HCT116 (cell line): ENCODE measurements at regions not wholly inside any gene's neighbourhood (a gene's known extent, or its start where the extent isn't known, plus 50 kb on each side); places are given as distances from the start of the nearest gene placed in this dataset.

Source experiments
- ATAC-seq: fragments of 200-7000 bp; cut with Tn5 transposase; 2 replicates; pipeline ENCODE4 v1.9.1; 2020; ENCODE audit warnings: mild to moderate bottlenecking, moderate library complexity
- BruUV-seq: library from RNA; stranded (reverse); fragments of 400-500 nt; replicated peaks from 2 replicates; lab custom pipeline; 2021; lab: Mats Ljungman, UMichigan
- CTCF ChIA-PET: fragments of 300-600 bp; sonication (Branson Sonifier 250); formaldehyde crosslinking; loops from one replicate; lab custom pipeline; 2021; ENCODE audit warnings: antibody characterized with exemption; lab: Charles Lee
- POLR2A ChIA-PET: fragments of 300-600, 350-600 bp; sonication (Branson Sonifier 250); formaldehyde crosslinking; loops from one replicate; lab custom pipeline; 2021; ENCODE audit warnings: antibody characterized with exemption; lab: Charles Lee
- RAD21 ChIA-PET, 2 experiments: fragments of 300-600 bp; sonication (Branson Sonifier 250); formaldehyde crosslinking; loops; one replicate each; lab custom pipeline; 2023; ENCODE audit warnings: low total read pairs in 2 of 2; ENCODE audit not compliant: uncharacterized antibody in 2 of 2, unreplicated experiment in 2 of 2, low non-redundant PET in 1 of 2; lab: Charles Lee
- DNase-seq: peaks from one replicate; pipeline ENCODE4 v3.0.0-alpha.2; 2010; ENCODE audit warnings: low read depth, low spot score
- H2AFZ ChIP-seq: fragments of 200-600 bp; shearing (Covaris generic), sonication (generic); 2 replicates; pipeline ENCODE4 v1.6.1; 2017; ENCODE audit warnings: low read depth, mixed run types, mixed read lengths, antibody characterized with exemption, low read length; ENCODE audit not compliant: poor library complexity, severe bottlenecking
- H3K27ac ChIP-seq: 2 replicates; pipeline ENCODE4 v1.5.1; 2012; ENCODE audit warnings: low read depth, low read length
- H3K27me3 ChIP-seq: fragments of 200-600 bp; sonication (generic); 2 replicates; pipeline ENCODE4 v1.6.1; 2016; ENCODE audit warnings: mixed run types, low read length, mixed read lengths; ENCODE audit not compliant: insufficient read depth
- H3K36me3 ChIP-seq, 2 experiments: fragments of 200-500 bp in 1 of 2; fragments of 200-600 bp in 1 of 2; sonication (Bioruptor generic) in 1 of 2; sonication (generic) in 1 of 2; 2 replicates each; pipeline versions ENCODE4 v1.5.1 to v1.6.1; 2014 to 2016; ENCODE audit warnings: low read length in 2 of 2, inconsistent platforms in 1 of 2, mixed read lengths in 1 of 2, mixed run types in 1 of 2; ENCODE audit not compliant: insufficient read depth in 2 of 2, control insufficient read depth in 1 of 2
- H3K4me1 ChIP-seq, 2 experiments: fragments of 200-600 bp in 1 of 2; sonication (generic) in 1 of 2; 2 replicates each; pipeline versions ENCODE4 v1.5.1 to v1.6.1; 2012 to 2017; ENCODE audit warnings: low read length in 2 of 2, inconsistent platforms in 1 of 2, mild to moderate bottlenecking in 1 of 2, mixed read lengths in 1 of 2, mixed run types in 1 of 2, moderate library complexity in 1 of 2; ENCODE audit not compliant: insufficient read depth in 2 of 2, control insufficient read depth in 1 of 2
- H3K4me2 ChIP-seq: fragments of 200-600 bp; sonication (generic); 2 replicates; pipeline ENCODE4 v1.6.1; 2017; ENCODE audit warnings: mixed run types, low read length, mixed read lengths
- H3K4me3 ChIP-seq, 2 experiments: fragments of 200-600 bp in 1 of 2; sonication (generic) in 1 of 2; replicated peaks in 1 of 2; 2 replicates each; pipeline ENCODE4 v1.5.1; 2011 to 2016; ENCODE audit warnings: low read length in 2 of 2, control low read depth in 1 of 2, low read depth in 1 of 2, mild to moderate bottlenecking in 1 of 2, mixed read lengths in 1 of 2, mixed run types in 1 of 2
- H3K79me2 ChIP-seq: fragments of 200-600 bp; sonication (generic); 2 replicates; pipeline ENCODE4 v1.6.1; 2017; ENCODE audit warnings: mild to moderate bottlenecking, mixed run types, low read length, moderate library complexity, mixed read lengths; ENCODE audit not compliant: insufficient read depth
- H3K9ac ChIP-seq: fragments of 200-600 bp; sonication (generic); 2 replicates; pipeline ENCODE4 v1.6.1; 2016; ENCODE audit warnings: low read length, mixed read lengths
- H3K9me2 ChIP-seq: fragments of 200-600 bp; sonication (generic), shearing (Covaris generic); 2 replicates; pipeline ENCODE4 v1.6.1; 2017; ENCODE audit warnings: mixed run types, mild to moderate bottlenecking, moderate library complexity; ENCODE audit not compliant: insufficient read depth
- H3K9me3 ChIP-seq, 2 experiments: fragments of 200-500 bp in 1 of 2; fragments of 200-600 bp in 1 of 2; sonication (Bioruptor generic) in 1 of 2; sonication (generic) in 1 of 2; 2 replicates each; pipeline ENCODE4 v1.6.1; 2014 to 2017; ENCODE audit warnings: low read length in 2 of 2, mixed read lengths in 2 of 2, inconsistent platforms in 1 of 2, low read depth in 1 of 2, mild to moderate bottlenecking in 1 of 2, mixed run types in 1 of 2, moderate library complexity in 1 of 2; ENCODE audit not compliant: control insufficient read depth in 1 of 2, insufficient read depth in 1 of 2
- H4K20me1 ChIP-seq: fragments of 200-600 bp; sonication (generic), shearing (Covaris generic); 2 replicates; pipeline ENCODE4 v1.6.1; 2017; ENCODE audit warnings: mixed run types, mild to moderate bottlenecking, moderate library complexity; ENCODE audit not compliant: insufficient read depth
- CBX3 ChIP-seq: IDR thresholded peaks from 2 replicates; pipeline ENCODE4 v1.6.1; 2012; ENCODE audit warnings: low read depth
- CEBPB ChIP-seq: IDR thresholded peaks from 2 replicates; pipeline ENCODE4 v1.6.1; 2012; ENCODE audit warnings: low read depth
- ELF1 ChIP-seq: IDR thresholded peaks from 2 replicates; pipeline ENCODE4 v1.6.1; 2012; ENCODE audit warnings: low read depth, borderline replicate concordance
- EZH2 ChIP-seq: fragments of 200-600 bp; sonication (generic); IDR thresholded peaks from 2 replicates; pipeline ENCODE4 v1.6.1; 2017; ENCODE audit warnings: antibody characterized with exemption, mixed run types
- EZH2phosphoT487 ChIP-seq: fragments of 200-600 bp; IDR thresholded peaks from 2 replicates; pipeline ENCODE4 v1.6.1; 2018; ENCODE audit warnings: antibody characterized with exemption, borderline replicate concordance
- JUND ChIP-seq: IDR thresholded peaks from 2 replicates; pipeline ENCODE4 v1.6.1; 2012
- POLR2A ChIP-seq: IDR thresholded peaks from 2 replicates; pipeline ENCODE4 v1.7.0; 2011; ENCODE audit warnings: borderline replicate concordance; ENCODE audit not compliant: insufficient read depth, insufficient read length; ENCODE audit errors: extremely low read depth
- SIN3A ChIP-seq: IDR thresholded peaks from 2 replicates; pipeline ENCODE4 v1.6.1; 2012; ENCODE audit warnings: low read depth
- SRF ChIP-seq: IDR thresholded peaks from 2 replicates; pipeline ENCODE4 v1.6.1; 2012; ENCODE audit warnings: low read depth
- intact Hi-C: fragments of 100-400 bp; cut with micrococcal nuclease; formaldehyde crosslinking; loops from 2 replicates; pipeline ENCODE4 v1.10.0; 2022
- TF ChIP-seq, protein P1 (sequence below): IDR thresholded peaks from 2 replicates; pipeline ENCODE4 v1.6.1; 2012

DNA sequence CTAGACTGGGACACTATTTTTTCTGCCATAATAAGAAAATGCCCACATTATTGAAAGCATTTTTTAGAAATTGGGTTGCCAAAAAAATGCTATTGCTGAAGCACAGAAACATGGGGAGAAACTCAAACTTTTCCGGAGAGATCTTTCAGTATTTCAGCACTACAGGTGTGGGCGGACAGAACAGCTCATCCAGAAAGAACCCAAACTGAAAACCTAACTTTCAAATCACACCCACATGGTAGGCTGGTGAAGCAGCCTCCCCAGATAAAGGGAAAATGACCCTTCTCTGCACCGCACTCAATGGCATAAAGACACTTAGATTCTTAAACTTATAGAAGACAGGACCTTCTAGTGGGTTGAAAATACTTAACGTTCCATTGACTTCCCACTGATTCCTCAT, 62.3 kb upstream of the TMPO start:
- CTCF ChIA-PET = no interaction called here
- ATAC-seq = no peak
- TF ChIP-seq EZH2 (no peak), CBX3 (no peak), JUND (no peak)
- TF ChIP-seq, all 23 proteins: peak for 0
- RAD21 ChIA-PET = no interaction called here
- no peak for DNase-seq
- no peaks in the 10 kb centered on the region for H3K4me1 ChIP-seq
- H3K9ac ChIP-seq = no peak overlapping the region
- no peak overlapping the region for H2AFZ ChIP-seq
- no peak overlapping the region for H3K4me2 ChIP-seq
- no TSS peak for BruUV-seq
- POLR2A ChIA-PET = interaction anchor here (0.6 kb wide), 1 partner anchor 437 kb away, joined by 3 read pairs; no protein-coding TSS in a partner anchor
- H4K20me1 ChIP-seq = no peaks in the 10 kb centered on the region
- no peak overlapping the region for H3K27ac ChIP-seq
- no peaks in the 10 kb centered on the region for H3K9me3 ChIP-seq
- intact Hi-C loops = no loop called here
- H3K4me3 ChIP-seq = no peak overlapping the region
- no peaks in the 10 kb centered on the region for H3K9me2 ChIP-seq
- no peaks in the 10 kb centered on the region for H3K79me2 ChIP-seq
- H3K27me3 ChIP-seq = no peaks in the 10 kb centered on the region
- no peaks in the 10 kb centered on the region for H3K36me3 ChIP-seq

DNA sequence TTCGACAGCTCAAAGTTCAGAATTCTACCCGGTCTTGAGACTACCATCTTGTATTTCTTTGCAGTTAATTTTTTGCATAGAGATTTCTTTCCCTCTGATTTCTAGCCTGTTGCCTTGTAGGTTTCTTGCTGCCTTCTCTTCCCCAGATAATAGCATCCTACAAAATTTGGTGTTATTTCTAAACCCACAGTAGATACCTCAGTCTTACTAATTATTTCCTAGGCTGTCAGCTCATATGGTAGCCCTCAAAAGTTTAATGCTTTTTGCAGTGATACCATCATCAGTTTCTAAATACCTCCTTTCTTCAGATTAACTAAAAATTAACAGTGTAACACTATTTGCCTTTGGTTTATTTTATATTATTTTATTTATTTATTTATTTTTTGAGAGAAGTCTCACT, 61.9 kb upstream of the TMPO start:
- ATAC-seq (no peak), DNase-seq (no peak)
- Histone ChIP-seq H3K4me1 (no peaks in the 10 kb centered on the region), H3K4me3 (no peak overlapping the region), H3K9ac (no peak overlapping the region), H3K9me3 (no peaks in the 10 kb centered on the region), H3K4me2 (no peak overlapping the region), H3K27ac (no peak overlapping the region), H4K20me1 (no peaks in the 10 kb centered on the region), H3K36me3 (no peaks in the 10 kb centered on the region), H3K9me2 (no peaks in the 10 kb centered on the region), H2AFZ (no peak overlapping the region), H3K27me3 (no peaks in the 10 kb centered on the region), H3K79me2 (no peaks in the 10 kb centered on the region)
- CTCF ChIA-PET = no interaction called here
- intact Hi-C loops = no loop called here
- TF ChIP-seq ELF1 (no peak), CEBPB (no peak), SRF (no peak), POLR2A (no peak), SIN3A (no peak), EZH2phosphoT487 (no peak), EZH2 (no peak)
- TF ChIP-seq, protein P1, sequence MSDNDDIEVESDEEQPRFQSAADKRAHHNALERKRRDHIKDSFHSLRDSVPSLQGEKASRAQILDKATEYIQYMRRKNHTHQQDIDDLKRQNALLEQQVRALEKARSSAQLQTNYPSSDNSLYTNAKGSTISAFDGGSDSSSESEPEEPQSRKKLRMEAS = no peak
- no TSS peak for BruUV-seq
- RAD21 ChIA-PET = no interaction called here
- POLR2A ChIA-PET = no interaction called here
